ENCODE measurements at regions not wholly inside any gene's neighbourhood (a gene's known extent, or its start where the extent isn't known, plus 50 kb on each side); places are given as distances from the start of the nearest gene placed in this dataset.

GRCh38 chr12:61701471-61701870 lies 558.7 kb upstream of the USP15 start:
- DNase-seq, result no peak

DNA sequence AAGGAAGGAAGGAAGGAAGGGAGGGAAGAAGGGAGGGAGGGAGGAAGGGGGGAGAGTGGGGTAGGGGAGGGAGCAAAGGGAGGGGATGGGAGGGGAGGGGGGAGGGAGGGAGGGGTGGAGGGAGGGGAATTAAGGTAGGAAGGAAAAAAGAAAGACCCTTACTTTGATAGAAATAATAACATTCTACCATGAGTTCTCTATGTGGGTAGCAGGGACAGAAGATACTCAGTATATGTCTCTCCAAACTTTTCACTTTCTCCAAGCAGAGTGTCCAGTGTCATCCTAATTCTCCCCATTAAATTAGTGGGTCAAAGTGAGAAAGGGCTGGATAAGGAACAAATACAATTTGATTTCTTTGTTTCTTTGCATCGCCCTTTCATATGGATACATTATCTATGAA lies 553.4 kb upstream of the USP15 start:
- DNase-seq, result no peak

- DNase-seq, result no peak
Measured at GRCh38 chr12:61713121-61713520, 547.1 kb upstream of the USP15 start.

DNA sequence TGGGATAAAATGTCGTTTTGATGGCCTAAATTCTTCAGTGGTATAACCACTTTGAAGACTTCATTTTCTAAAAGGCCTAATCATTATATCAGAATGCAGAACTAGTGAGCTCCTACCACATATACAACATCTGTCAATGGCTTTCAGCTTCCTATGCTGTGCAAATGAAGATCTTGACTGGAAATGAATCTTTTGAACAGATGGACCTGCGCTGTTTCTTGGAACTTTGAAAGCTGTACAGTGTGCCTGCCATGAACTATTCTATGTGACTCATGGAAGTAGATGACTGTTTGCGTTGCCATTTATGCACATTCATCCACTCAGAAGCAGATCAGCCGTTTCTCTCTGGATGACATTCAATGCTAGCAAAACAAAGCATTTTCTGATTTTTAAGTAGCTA lies 542.2 kb upstream of the USP15 start:
- DNase-seq, result no peak

DNA sequence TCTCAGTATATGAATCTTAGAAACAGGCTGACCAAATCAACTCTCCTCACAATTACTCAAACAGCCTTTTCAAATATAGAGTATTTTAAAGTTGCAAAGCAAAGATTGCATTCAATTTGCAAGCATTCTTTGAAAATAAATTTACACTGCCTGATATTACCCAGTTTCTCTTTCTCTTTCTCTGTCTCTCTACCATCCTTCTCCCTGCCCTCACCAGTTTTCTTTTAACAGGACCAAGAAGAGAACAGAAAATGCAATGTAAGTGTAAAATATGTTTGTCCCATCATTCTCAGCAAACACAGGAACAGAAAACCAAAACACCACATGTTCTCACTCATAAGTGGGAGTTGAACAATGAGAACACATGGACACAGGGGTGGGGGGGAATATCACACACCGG lies 520.3 kb upstream of the USP15 start:
- DNase-seq, result no peak

DNA sequence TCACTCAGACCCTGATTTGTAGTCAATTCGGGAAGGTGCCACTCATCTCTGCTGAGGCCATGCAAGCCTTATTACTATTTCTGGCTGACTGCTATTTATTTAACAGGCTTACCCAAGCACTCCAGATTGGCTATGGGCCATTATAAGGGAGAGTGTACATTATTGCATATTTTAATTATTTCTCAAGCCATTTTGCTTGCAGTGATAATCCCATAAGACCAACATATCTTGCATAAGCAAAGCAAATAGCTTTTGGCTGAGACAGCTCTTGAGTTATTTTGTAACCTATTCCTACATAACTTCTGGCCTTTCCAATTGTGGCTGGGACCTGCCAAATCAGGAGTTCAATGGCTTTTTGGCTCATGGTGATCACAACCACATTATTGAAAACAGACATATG lies 509.6 kb upstream of the USP15 start:
- DNase-seq, result no peak

DNA sequence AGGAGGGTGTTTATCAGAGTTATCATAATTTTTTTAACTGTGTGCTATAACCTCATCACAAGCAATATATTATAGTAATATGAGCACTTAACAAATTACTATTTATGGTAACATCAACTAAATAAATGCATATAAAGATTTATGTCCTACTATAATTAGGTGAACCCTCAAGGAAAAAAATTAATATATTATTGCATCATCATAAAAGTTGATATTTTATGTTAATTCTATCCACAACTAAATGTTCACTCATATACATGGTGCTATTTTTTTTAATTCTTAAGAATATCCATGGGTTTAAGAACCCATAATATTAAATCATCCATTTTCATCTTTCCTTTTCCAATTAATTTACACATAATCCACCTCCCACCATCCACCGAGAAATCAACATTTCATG lies 506.0 kb upstream of the USP15 start:
- DNase-seq, result no peak

DNA sequence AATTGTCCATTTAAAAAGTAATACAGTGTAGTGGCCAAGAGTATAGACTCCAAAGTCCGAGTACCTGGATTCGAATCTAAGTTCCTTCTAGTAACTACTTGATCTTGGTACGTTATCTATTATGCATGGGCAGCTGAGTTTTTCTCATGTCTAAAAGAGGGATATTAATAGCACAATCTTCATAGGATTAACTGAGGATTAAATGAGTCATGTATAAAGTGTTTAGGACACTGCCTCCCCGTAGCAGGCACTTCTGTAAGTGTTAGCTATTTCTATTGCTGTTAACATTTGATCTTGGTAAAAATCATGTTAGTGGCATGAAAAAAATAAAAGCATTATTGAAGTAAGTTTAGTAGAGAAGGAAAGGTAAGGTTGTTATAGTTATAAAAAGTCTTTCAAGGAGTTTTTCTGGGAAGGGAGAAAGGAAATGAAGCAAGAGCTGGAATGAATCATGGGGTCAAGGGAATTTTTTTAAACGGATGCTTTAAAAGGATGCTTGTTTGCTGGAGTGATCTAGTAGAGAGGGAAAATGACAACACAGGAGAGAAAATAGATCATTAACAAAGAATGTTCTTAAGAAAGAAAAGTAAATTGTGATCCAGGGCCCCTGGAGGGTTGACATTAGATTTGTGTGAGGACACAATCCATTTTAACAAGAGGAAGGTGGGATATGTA lies 502.2 kb upstream of the USP15 start:
- no peak for DNase-seq

DNA sequence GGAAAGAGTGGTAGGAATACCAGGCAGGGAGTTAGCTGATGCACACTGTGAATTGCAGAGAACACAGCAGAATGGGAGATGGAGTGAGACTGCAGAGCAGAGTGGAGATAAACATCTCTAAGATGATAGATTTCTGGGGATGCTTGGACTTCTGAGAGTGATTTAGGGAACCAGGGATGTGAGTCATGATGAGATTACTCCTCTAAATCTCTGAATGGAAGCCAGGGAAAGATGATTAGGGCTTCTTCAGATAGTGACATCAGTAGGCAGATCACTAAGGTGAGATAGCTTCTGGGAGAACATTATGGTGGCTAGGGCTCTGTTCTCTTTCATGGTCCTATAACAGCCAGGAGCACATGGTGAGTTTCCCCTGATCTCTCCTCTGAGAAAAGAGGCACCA lies 501.5 kb upstream of the USP15 start:
- no peak for DNase-seq

DNA sequence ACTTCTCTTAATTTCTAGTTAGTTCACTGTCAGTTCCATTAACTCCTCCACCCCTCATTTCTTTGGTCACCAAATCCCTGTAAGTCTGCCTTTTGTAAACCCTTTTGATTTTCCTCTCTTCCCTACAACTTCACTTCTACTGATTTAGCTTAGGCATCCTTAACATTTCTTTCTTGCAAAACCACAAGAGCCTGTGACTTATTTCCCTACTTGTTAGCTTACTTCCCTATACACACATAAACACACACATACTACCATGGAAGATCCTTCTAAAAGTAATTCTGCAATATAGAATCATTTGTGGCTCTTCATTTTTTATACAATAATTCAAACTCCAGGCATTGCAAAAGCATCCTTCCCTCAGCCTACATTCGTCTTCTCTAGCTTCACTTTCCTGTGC lies 494.3 kb upstream of the USP15 start:
- no peak for DNase-seq

- DNase-seq, result no peak
Measured at GRCh38 chr12:61780435-61780834, 479.8 kb upstream of the USP15 start.

DNA sequence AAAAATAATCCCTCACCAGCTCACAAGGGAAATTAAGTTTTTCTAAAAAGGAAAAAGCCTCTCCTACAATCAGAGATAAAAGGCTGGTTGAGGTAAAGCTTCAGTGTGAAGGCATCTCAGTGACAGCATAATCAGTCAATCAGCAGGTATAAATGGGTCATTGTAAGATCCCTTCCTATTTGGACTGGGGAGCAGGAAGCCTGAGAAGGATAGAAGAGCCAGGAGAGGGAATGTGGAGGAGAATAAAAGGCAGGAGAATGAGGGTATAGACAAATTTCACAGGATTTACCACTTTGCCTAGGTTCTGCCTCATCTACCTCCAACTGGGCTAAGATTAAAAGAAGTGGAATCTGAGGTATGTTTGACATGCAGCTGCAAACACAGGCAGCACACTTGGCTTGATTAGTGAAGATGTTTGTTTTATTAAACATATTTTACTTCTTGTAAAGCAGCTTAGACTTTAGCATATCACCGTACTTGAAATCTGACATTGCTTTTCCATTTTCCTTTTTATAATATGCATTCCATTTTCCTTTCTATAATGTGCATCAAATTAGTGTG lies 479.1 kb upstream of the USP15 start:
- DNase-seq, result no peak

GRCh38 chr12:61796846-61797245 lies 463.4 kb upstream of the USP15 start:
- no peak for DNase-seq

- no peak for DNase-seq
Measured at GRCh38 chr12:61797266-61797665, 462.9 kb upstream of the USP15 start.

- DNase-seq, result no peak
Measured at GRCh38 chr12:61798778-61799177, 461.4 kb upstream of the USP15 start.

DNA sequence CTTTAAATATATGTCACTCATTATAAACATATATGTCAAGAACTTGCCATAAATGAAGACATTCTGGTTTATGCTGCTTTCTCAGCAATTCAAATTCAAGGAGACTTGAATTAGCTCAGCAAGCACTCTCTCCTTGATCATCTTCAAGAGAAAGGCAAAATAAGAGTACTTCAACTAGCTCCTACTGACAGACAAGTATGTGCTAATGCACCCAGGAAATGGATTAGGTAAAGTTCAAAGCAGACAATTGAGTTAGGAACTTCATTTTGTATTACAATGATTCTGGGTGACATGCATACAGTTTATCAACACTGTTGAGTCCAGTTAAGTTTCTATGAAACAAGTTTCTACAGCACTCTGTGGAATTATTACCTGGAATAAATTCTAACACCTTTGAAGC lies 455.9 kb upstream of the USP15 start:
- no peak for DNase-seq

DNA sequence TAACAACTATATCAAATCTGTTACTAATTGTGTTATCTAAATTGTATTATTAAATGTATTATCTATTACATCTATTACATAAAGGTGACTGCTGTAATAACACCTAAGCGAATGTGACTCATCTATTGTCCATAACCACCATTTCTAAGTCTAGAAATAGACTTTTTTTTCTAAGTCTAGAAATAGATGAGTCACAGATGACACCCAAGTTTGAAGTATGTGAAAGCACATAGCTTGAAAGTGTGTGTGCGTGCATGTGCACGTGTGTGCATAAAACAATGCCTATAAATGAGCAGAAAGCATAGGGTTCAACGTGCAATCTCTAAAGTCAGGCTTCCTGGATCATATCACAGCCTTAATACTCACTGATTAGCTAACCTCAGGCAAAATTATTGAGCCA lies 451.3 kb upstream of the USP15 start:
- no peak for DNase-seq

GRCh38 chr12:61810486-61810885 lies 449.7 kb upstream of the USP15 start:
- no peak for DNase-seq

- DNase-seq, result no peak
Measured at GRCh38 chr12:61821381-61821780, 438.8 kb upstream of the USP15 start.

DNA sequence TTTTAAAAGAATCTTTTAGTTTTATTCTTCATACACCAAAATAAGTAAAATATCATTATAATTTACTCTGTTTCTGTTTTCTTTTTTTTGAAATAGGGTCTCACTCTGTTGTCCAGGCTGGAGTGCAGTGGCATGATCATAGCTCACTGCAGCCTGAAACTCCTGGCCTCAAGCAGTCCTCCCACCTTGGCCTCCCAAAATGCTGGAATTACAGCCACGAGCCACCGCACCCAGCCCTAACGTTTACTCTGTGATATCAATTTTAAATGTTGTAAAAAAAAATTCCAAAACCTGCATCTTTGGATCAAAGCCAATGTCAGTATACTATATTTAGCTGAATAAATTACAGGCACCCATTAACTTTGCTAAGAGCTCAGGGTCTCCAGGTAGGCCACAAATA lies 437.1 kb upstream of the USP15 start:
- DNase-seq, result no peak

DNA sequence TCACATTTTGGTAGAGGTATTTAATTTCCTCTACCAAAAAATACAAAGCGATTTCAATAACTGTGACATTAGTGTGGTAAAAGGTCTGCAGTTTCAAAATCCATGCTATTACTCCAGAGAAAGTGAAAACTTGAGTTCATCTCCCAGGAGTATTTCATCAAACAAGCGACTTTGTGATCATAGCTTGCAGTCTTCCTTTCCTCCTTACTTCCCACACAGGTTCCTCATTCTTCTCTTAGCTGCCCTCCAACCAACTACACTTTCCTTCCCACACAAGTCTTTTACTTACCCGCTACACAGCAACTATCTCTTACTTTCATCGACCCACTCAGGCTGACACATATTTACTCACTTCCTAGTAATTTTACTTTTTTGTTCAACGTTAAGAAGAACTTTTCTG lies 413.4 kb upstream of the USP15 start:
- DNase-seq, result no peak

DNA sequence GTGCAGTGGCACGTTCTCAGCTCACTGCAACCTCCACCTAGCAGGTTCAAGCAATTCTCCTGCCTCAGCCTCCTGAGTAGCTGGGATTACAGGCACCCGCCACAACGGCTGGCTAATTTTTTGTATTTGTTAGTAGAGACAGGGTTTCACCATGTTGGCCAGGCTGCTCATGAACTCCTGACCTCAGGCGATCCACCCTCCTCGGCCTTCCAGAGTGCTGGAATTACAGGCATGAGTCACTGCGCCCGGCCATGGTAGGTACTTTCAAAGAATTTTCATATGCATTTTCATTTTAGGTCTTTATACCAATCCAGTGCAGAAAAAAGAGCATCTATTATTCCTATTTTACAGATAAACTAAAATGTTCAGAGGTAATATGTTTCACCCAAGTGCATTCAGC lies 411.3 kb upstream of the USP15 start:
- DNase-seq, result no peak

DNA sequence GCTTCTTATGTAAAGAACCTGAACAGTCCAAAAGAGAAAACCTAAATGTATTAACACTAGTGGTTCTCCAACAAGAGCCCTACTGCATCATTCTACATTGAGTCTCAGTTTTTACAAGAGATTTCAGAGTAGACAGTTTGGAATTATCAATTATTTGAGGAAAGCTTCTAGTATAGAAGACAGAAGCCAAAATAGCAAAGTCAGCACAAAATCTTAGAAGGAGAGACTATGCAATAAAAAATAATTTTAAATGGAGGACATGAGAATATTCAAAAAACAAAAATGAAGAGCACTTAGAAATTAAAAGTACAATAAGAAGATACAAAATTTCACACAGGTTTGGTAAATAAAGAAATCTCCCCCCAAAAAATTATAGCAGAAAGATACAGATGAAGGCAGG lies 406.3 kb upstream of the USP15 start:
- no peak for DNase-seq

DNA sequence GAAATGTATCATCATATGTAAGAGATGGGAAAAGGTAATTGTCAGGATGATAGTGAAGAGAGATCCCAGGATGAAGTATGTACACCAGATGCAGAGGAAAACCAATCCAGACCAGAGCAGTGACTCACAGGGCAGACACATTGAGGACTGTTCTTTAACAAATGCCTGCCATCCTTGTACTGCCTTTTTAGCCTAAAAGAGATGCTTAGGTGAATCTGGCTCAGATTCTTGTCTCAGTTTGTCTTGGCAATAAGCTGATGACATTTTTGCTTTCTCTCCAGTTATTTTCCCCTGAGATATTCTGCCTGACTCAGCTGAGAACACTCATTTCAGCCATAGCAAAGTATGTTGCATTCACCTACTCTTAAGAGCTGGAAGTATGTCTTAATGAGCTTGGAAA lies 405.3 kb upstream of the USP15 start:
- no peak for DNase-seq

GRCh38 chr12:61857968-61858367 lies 402.2 kb upstream of the USP15 start:
- no peak for DNase-seq
